NB4 (cell line): ENCODE measurements at regions not wholly inside any gene's neighbourhood (a gene's known extent, or its start where the extent isn't known, plus 50 kb on each side); places are given as distances from the start of the nearest gene placed in this dataset.

Experiments used
- DNase-seq: peaks from one replicate; pipeline ENCODE4 v3.0.0; 2010; ENCODE audit warnings: low read depth
- H3K4me3 ChIP-seq: one replicate; pipeline ENCODE4 v1.5.1; 2011; ENCODE audit warnings: mild to moderate bottlenecking, low read depth, low read length, moderate library complexity
- CTCF ChIP-seq: IDR thresholded peaks from one replicate; pipeline ENCODE4 v1.5.1; 2012; ENCODE audit warnings: low read depth, low read length
- MAX ChIP-seq: IDR thresholded peaks from 2 replicates; pipeline ENCODE4 v1.6.1; 2011; ENCODE audit warnings: low read depth, low read length
- MYC ChIP-seq: IDR thresholded peaks from 2 replicates; pipeline ENCODE4 v1.6.1; 2011; ENCODE audit warnings: low read depth, low read length
- POLR2A ChIP-seq: IDR thresholded peaks from 2 replicates; pipeline ENCODE4 v1.6.1; 2011; ENCODE audit warnings: mild to moderate bottlenecking; ENCODE audit not compliant: insufficient read length; ENCODE audit errors: extremely low read depth

- no peak overlapping the region for H3K4me3 ChIP-seq
- TF ChIP-seq POLR2A (no peak), MYC (no peak)
- DNase-seq, result no peak
Measured at GRCh38 chr7:25359471-25360059, 131.3 kb upstream of the NPVF start.

- no peak overlapping the region for H3K4me3 ChIP-seq
- no peak for TF ChIP-seq CTCF
- TF ChIP-seq POLR2A, result no peak
- TF ChIP-seq MYC, result no peak
- TF ChIP-seq MAX, result no peak
- DNase-seq, result no peak
Measured at GRCh38 chr7:25360451-25360850, 132.2 kb upstream of the NPVF start.

GRCh38 chr7:25361387-25361786 is 133.1 kb upstream of the NPVF start:
- no peak for DNase-seq
- no peak overlapping the region for H3K4me3 ChIP-seq
- TF ChIP-seq CTCF, result no peak
- TF ChIP-seq MYC, result no peak
- no peak for TF ChIP-seq POLR2A
- TF ChIP-seq MAX, result no peak

GRCh38 chr7:25361863-25362262 is 133.6 kb upstream of the NPVF start:
- DNase-seq, result no peak
- no peak overlapping the region for H3K4me3 ChIP-seq
- no peak for TF ChIP-seq MAX
- TF ChIP-seq CTCF, result no peak
- no peak for TF ChIP-seq POLR2A
- TF ChIP-seq MYC, result no peak

- DNase-seq, result no peak
- H3K4me3 ChIP-seq, result no peak overlapping the region
- TF ChIP-seq CTCF (no peak), POLR2A (no peak), MAX (no peak), MYC (no peak)
Measured at GRCh38 chr7:25368599-25369201, 140.4 kb upstream of the NPVF start.

- no peak for DNase-seq
- no peak overlapping the region for H3K4me3 ChIP-seq
- TF ChIP-seq POLR2A, result no peak
- TF ChIP-seq MYC, result no peak
- no peak for TF ChIP-seq MAX
- TF ChIP-seq CTCF, result no peak
Measured at GRCh38 chr7:25369786-25370185, 141.5 kb upstream of the NPVF start.
